ENCODE measurements at regions not wholly inside any gene's neighbourhood (a gene's known extent, or its start where the extent isn't known, plus 50 kb on each side); places are given as distances from the start of the nearest gene placed in this dataset.

DNA sequence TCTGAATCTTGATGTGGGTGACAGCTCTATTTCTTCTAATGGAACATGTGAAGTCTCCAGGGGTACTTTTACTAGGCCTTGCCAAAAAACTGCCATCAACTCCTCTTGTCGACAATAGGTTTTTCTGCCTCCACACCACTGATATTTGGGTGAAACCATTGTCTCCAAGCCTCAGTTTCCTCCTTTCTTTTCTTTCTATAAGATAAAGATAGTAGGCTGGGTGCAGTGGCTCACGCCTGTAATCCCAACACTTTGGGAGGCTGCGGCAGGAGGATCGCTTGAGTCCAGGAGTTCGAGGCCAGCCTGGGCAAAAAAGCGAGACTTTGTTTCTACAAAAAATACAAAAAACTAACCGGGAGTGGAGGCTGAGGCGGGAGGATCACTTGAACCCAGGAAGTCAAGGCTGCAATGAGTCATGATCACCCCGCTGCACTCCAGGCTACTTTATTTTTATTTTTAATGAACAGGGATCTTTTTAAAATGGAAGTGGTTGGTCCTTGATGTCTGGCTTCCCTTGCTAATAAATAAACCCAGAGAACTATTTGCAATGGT lies 159.9 kb upstream of the TNFAIP3 start:
- H3K27ac ChIP-seq (replicated peaks), result no peak overlapping the region
- TF ChIP-seq GABPA (IDR thresholded peaks at IDR 0.05; ENCODE audit: low read depth), result no peak
- TF ChIP-seq, protein P1, sequence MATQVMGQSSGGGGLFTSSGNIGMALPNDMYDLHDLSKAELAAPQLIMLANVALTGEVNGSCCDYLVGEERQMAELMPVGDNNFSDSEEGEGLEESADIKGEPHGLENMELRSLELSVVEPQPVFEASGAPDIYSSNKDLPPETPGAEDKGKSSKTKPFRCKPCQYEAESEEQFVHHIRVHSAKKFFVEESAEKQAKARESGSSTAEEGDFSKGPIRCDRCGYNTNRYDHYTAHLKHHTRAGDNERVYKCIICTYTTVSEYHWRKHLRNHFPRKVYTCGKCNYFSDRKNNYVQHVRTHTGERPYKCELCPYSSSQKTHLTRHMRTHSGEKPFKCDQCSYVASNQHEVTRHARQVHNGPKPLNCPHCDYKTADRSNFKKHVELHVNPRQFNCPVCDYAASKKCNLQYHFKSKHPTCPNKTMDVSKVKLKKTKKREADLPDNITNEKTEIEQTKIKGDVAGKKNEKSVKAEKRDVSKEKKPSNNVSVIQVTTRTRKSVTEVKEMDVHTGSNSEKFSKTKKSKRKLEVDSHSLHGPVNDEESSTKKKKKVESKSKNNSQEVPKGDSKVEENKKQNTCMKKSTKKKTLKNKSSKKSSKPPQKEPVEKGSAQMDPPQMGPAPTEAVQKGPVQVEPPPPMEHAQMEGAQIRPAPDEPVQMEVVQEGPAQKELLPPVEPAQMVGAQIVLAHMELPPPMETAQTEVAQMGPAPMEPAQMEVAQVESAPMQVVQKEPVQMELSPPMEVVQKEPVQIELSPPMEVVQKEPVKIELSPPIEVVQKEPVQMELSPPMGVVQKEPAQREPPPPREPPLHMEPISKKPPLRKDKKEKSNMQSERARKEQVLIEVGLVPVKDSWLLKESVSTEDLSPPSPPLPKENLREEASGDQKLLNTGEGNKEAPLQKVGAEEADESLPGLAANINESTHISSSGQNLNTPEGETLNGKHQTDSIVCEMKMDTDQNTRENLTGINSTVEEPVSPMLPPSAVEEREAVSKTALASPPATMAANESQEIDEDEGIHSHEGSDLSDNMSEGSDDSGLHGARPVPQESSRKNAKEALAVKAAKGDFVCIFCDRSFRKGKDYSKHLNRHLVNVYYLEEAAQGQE (IDR thresholded peaks at IDR 0.05; ENCODE audit: insufficient replicate concordance, low read depth), result no peak
- TF ChIP-seq, protein P2, sequence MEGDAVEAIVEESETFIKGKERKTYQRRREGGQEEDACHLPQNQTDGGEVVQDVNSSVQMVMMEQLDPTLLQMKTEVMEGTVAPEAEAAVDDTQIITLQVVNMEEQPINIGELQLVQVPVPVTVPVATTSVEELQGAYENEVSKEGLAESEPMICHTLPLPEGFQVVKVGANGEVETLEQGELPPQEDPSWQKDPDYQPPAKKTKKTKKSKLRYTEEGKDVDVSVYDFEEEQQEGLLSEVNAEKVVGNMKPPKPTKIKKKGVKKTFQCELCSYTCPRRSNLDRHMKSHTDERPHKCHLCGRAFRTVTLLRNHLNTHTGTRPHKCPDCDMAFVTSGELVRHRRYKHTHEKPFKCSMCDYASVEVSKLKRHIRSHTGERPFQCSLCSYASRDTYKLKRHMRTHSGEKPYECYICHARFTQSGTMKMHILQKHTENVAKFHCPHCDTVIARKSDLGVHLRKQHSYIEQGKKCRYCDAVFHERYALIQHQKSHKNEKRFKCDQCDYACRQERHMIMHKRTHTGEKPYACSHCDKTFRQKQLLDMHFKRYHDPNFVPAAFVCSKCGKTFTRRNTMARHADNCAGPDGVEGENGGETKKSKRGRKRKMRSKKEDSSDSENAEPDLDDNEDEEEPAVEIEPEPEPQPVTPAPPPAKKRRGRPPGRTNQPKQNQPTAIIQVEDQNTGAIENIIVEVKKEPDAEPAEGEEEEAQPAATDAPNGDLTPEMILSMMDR (IDR thresholded peaks at IDR 0.05; ENCODE audit: insufficient read depth, low read length), result no peak
- TF ChIP-seq POLR2AphosphoS5 (IDR thresholded peaks at IDR 0.05; ENCODE audit: low read depth), result no peak
- TF ChIP-seq SPI1 (IDR thresholded peaks at IDR 0.05; ENCODE audit: borderline replicate concordance, low read depth), result no peak
- DNase-seq (ENCODE audit: low read depth in 1 of 2, low spot score in 1 of 2), result no peak
- H3K4me3 ChIP-seq (replicated peaks; ENCODE audit: insufficient read depth, low read length), result no peak overlapping the region
- no peaks in the 10 kb centered on the region for H3K27me3 ChIP-seq (ENCODE audit: insufficient read depth, poor library complexity, severe bottlenecking)

DNA sequence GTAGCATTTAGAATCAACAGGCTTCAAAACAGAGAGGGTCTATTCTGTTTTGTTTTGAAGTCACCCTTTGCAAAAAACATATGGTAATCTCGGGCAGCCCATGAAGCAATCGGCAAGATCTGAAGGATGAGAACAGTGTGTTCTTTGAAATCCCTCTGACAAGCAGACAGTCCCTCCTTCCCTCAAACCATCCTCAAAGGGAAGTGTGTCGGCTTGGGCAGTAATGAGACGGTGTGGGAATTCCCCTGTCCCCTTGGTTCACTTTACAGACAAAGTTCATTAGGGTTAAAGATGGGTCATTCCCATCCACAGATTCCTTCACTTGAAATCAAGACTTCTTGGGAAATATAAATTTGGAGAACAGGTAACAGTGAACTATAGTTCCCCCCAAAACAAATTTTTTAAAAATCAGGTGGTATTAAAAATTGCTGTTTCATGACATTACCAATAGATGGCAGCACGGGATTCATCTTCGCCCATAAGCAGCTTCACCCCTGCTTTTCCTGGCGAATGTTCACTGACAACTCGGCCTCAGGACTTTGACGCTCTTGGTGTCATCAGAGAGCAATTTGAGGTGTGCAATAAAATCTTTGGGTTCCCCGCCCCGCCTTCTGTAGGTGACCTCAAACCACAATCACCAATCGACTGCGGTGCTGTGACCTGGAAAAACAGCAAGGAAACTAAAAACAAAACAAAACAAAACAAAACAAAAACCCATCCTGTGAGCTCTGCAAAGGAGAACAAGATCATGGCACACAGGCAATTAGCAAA lies 159.3 kb upstream of the TNFAIP3 start:
- H3K27me3 ChIP-seq (ENCODE audit: insufficient read depth, poor library complexity, severe bottlenecking), result no peaks in the 10 kb centered on the region
- DNase-seq (ENCODE audit: low read depth in 1 of 2, low spot score in 1 of 2), result peak in 1 of 2 experiments; percentile 81
- H3K4me3 ChIP-seq (replicated peaks; ENCODE audit: insufficient read depth, low read length), result no peak overlapping the region
- H3K27ac ChIP-seq (replicated peaks), result no peak overlapping the region
- TF ChIP-seq, protein P2 (IDR thresholded peaks at IDR 0.05; ENCODE audit: insufficient read depth, low read length), result peak; percentile 30
- TF ChIP-seq, protein P1 (IDR thresholded peaks at IDR 0.05; ENCODE audit: insufficient replicate concordance, low read depth), result no peak
- TF ChIP-seq SPI1 (IDR thresholded peaks at IDR 0.05; ENCODE audit: borderline replicate concordance, low read depth) (no peak; the same call in 1 of the 2 replicates), GABPA (IDR thresholded peaks at IDR 0.05; ENCODE audit: low read depth) (no peak), POLR2AphosphoS5 (IDR thresholded peaks at IDR 0.05; ENCODE audit: low read depth) (no peak)

DNA sequence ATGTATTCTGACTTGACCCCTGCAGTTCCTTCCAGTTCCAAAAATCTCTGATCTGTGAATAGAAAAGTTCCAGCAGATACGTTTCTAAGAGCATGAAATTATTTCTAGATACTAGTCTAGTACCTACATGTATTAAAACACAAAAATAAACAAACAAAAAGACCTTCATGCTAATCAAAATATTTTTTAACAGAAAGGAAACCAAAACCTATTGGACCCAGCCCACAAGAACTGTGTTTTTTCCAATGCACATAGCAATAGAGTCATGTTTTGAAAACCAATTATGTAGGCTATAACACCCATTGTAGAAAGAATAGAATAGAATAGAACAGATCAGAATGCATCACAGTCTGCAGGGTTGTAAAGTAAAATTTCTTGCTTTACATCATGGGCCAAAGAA lies 158.6 kb upstream of the TNFAIP3 start:
- no peak overlapping the region for H3K27ac ChIP-seq (replicated peaks)
- H3K27me3 ChIP-seq (ENCODE audit: insufficient read depth, poor library complexity, severe bottlenecking), result no peaks in the 10 kb centered on the region
- TF ChIP-seq, protein P1 (IDR thresholded peaks at IDR 0.05; ENCODE audit: insufficient replicate concordance, low read depth), result no peak
- TF ChIP-seq SPI1 (IDR thresholded peaks at IDR 0.05; ENCODE audit: borderline replicate concordance, low read depth) (no peak), POLR2AphosphoS5 (IDR thresholded peaks at IDR 0.05; ENCODE audit: low read depth) (no peak), GABPA (IDR thresholded peaks at IDR 0.05; ENCODE audit: low read depth) (no peak)
- TF ChIP-seq, protein P2 (IDR thresholded peaks at IDR 0.05; ENCODE audit: insufficient read depth, low read length), result no peak
- no peak overlapping the region for H3K4me3 ChIP-seq (replicated peaks; ENCODE audit: insufficient read depth, low read length)
- no peak for DNase-seq (ENCODE audit: low read depth in 1 of 2, low spot score in 1 of 2)

All from HL-60 (cell line).